Common myeloid progenitor, CD34-positive (primary cell): ENCODE measurements at regions not wholly inside any gene's neighbourhood (a gene's known extent, or its start where the extent isn't known, plus 50 kb on each side); places are given as distances from the start of the nearest gene placed in this dataset.

ENCODE experiments used
- CTCF ChIA-PET: fragments of 350-600 bp; sonication (Branson Sonifier 250); formaldehyde crosslinking; loops from one replicate; lab custom pipeline; 2021; ENCODE audit warnings: antibody characterized with exemption; lab: Charles Lee
- POLR2A ChIA-PET: fragments of 350-600 bp; sonication (Branson Sonifier 250); formaldehyde crosslinking; loops from one replicate; lab custom pipeline; 2021; ENCODE audit warnings: antibody characterized with exemption; lab: Charles Lee
- DNase-seq, 3 donors: peaks; one replicate each; pipeline versions ENCODE4 v3.0.0 to v3.0.0-alpha.2; 2013
- H3K27ac ChIP-seq, 2 experiments: 1 replicate in 1 of 2; 2 replicates in 1 of 2; pipeline ENCODE4 v1.7.0; 2013; ENCODE audit warnings: inconsistent platforms in 2 of 2, low read length in 2 of 2, mild to moderate bottlenecking in 2 of 2, low read depth in 1 of 2, moderate library complexity in 1 of 2; ENCODE audit not compliant: severe bottlenecking in 2 of 2, insufficient read depth in 1 of 2, poor library complexity in 1 of 2
- H3K27me3 ChIP-seq, 5 experiments: replicated peaks in 2 of 5; 1 replicate in 3 of 5; 2 replicates in 2 of 5; pipeline versions ENCODE4 v1.6.1 to v1.7.0; 2013; ENCODE audit warnings: low read length in 4 of 5, mild to moderate bottlenecking in 2 of 5, moderate library complexity in 2 of 5, inconsistent platforms in 1 of 5; ENCODE audit not compliant: insufficient read depth in 5 of 5, control insufficient read depth in 4 of 5
- H3K36me3 ChIP-seq, 4 experiments: 1 replicate in 2 of 4; 2 replicates in 2 of 4; pipeline versions ENCODE4 v1.6.1 to v1.7.0; 2013; ENCODE audit warnings: low read length in 3 of 4, control low read depth in 1 of 4, mild to moderate bottlenecking in 1 of 4; ENCODE audit not compliant: control insufficient read depth in 4 of 4, insufficient read depth in 4 of 4
- H3K4me1 ChIP-seq, 4 experiments: 1 replicate in 3 of 4; 2 replicates in 1 of 4; pipeline versions ENCODE4 v1.6.1 to v1.7.1; 2013; ENCODE audit warnings: low read length in 3 of 4, mild to moderate bottlenecking in 3 of 4, control low read depth in 1 of 4, inconsistent platforms in 1 of 4, moderate library complexity in 1 of 4; ENCODE audit not compliant: control insufficient read depth in 4 of 4, insufficient read depth in 4 of 4; ENCODE audit errors: control extremely low read depth in 1 of 4
- H3K4me3 ChIP-seq, 7 experiments: 1 replicate in 4 of 7; 2 replicates in 3 of 7; pipeline versions ENCODE4 v1.5.1 to v1.7.0; 2013; ENCODE audit warnings: mild to moderate bottlenecking in 7 of 7, low read length in 6 of 7, moderate library complexity in 6 of 7, inconsistent platforms in 2 of 7, low read depth in 2 of 7, control low read depth in 1 of 7; ENCODE audit not compliant: insufficient read depth in 4 of 7, control insufficient read depth in 1 of 7; ENCODE audit errors: extremely low read depth in 1 of 7
- H3K9me3 ChIP-seq, 5 experiments: 1 replicate in 4 of 5; 2 replicates in 1 of 5; pipeline versions ENCODE4 v1.6.1 to v1.7.1; 2013; ENCODE audit warnings: low read length in 4 of 5, mild to moderate bottlenecking in 2 of 5, inconsistent platforms in 1 of 5, low read depth in 1 of 5, moderate library complexity in 1 of 5; ENCODE audit not compliant: control insufficient read depth in 4 of 5, insufficient read depth in 2 of 5; ENCODE audit errors: control extremely low read depth in 1 of 5
- WGBS: methylation state at CpG from one replicate; pipeline ENCODE4 v1.1.5; 2013; ENCODE audit not compliant: insufficient coverage; 5-methylcytosine and 5-hydroxymethylcytosine counted together

GRCh38 chr12:104890476-104891096, 67.5 kb downstream of the SLC41A2 start:
- CTCF ChIA-PET: no interaction called here

DNA sequence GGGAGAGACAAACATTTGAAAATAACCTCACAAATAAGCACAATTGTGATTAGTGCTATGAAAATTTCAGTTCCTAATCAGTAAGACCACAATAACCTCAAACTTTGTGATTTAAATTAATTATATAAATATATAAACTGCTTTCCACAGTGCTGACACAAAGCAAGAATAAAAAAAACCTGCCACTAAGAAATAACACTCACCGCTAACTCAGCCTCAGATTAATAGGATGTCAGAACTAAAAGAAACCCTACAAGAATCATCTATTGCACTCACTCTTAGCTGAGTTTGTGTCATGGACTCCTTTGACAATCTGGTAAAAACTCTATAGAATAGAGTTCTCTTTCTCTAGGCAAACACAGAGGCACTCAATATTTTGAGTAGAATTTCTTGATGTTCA, 68.4 kb downstream of the SLC41A2 start:
- H3K27ac ChIP-seq: no peak overlapping the region
- POLR2A ChIA-PET: no interaction called here
- no peaks in the 10 kb centered on the region for H3K27me3 ChIP-seq
- DNase-seq: no peak
- H3K9me3 ChIP-seq: no peaks in the 10 kb centered on the region
- CTCF ChIA-PET: no interaction called here
- no peaks in the 10 kb centered on the region for H3K4me1 ChIP-seq
- no peak overlapping the region for H3K4me3 ChIP-seq
- no peaks in the 10 kb centered on the region for H3K36me3 ChIP-seq
- WGBS: no CpG with 5 or more reads among the region's 1 CpG

More at GRCh38 chr12:104890476-104891096, 67.5 kb downstream of the SLC41A2 start:
- Histone ChIP-seq H3K36me3 (no peaks in the 10 kb centered on the region), H3K27ac (no peak overlapping the region), H3K4me3 (no peak overlapping the region), H3K27me3 (no peaks in the 10 kb centered on the region), H3K4me1 (no peaks in the 10 kb centered on the region), H3K9me3 (no peaks in the 10 kb centered on the region)
- WGBS: 92% methylated on average over 3 of the region's 5 CpGs
- POLR2A ChIA-PET: no interaction called here
- peak in 2 of 3 donors; percentile 5 to 14 for DNase-seq

DNA sequence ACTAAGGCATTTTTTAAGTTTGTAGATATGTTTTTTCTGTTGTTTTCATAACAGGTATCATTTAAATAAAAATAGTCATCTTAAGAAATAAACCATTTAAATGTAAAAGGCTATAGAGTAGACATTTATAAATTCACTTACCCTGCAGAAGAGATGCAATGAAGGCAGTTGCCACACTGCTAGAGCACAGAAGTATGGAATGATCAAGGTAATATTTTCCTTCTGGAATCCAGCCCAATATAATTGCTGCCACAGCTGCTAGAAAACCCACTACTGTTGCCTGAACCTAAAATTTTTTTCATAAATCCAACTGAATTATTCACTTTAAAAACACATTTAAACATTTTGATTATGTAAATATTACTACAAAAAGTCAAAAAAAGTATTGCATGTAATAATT, 69.2 kb downstream of the SLC41A2 start:
- Histone ChIP-seq H3K27ac (no peak overlapping the region), H3K4me1 (no peaks in the 10 kb centered on the region), H3K36me3 (no peaks in the 10 kb centered on the region), H3K27me3 (no peaks in the 10 kb centered on the region), H3K4me3 (no peak overlapping the region), H3K9me3 (peaks cover 0 to 2% (median 0%) of the 10 kb centered on the region in 5 experiments)
- POLR2A ChIA-PET: no interaction called here
- DNase-seq: no peak
- CTCF ChIA-PET: interaction anchor here (1.0 to 1.1 kb wide), 2 partner anchors 11 to 516 kb away, joined by 3 read pairs; no protein-coding TSS in a partner anchor

DNA sequence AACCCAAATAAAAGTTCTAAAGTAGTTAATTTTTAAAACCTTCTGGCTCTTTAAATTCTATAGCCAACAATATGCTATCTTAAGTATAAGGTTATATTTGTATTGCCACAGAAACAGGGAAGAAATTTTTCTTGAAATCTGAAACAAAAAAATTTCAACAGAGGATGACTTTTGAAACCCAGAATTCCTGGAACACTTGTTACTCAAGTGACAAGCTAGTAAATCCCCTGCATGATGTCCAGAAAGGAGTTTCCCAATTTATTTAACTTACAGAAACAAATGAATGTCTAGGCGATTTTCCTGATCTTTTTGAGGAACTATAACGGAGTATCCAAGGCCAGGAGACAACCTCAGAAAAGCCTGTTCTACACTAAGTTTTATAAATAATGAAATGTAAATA, 69.6 kb downstream of the SLC41A2 start:
- H3K27me3 ChIP-seq: no peaks in the 10 kb centered on the region
- H3K9me3 ChIP-seq: peaks cover 0 to 2% (median 0%) of the 10 kb centered on the region in 5 experiments
- CTCF ChIA-PET: interaction anchor here (1.0 to 1.1 kb wide), 2 partner anchors 11 to 516 kb away, joined by 3 read pairs; no protein-coding TSS in a partner anchor
- H3K27ac ChIP-seq: no peak overlapping the region
- no peaks in the 10 kb centered on the region for H3K4me1 ChIP-seq
- DNase-seq: no peak
- WGBS: no CpG with 5 or more reads among the region's 2 CpGs
- no peak overlapping the region for H3K4me3 ChIP-seq
- POLR2A ChIA-PET: no interaction called here
- H3K36me3 ChIP-seq: no peaks in the 10 kb centered on the region

- H3K36me3 ChIP-seq: no peaks in the 10 kb centered on the region
- no CpG with 5 or more reads among the region's 2 CpGs for WGBS
- POLR2A ChIA-PET: interaction anchor here (0.6 kb wide), 1 partner anchor 83 kb away, joined by 3 read pairs; no protein-coding TSS in a partner anchor
- no peaks in the 10 kb centered on the region for H3K4me1 ChIP-seq
- H3K27me3 ChIP-seq: no peaks in the 10 kb centered on the region
- no peak overlapping the region for H3K4me3 ChIP-seq
- CTCF ChIA-PET: interaction anchor here (1.0 to 1.4 kb wide), 3 partner anchors 10 to 504 kb away, joined by 3 to 4 read pairs (median 4); no protein-coding TSS in a partner anchor
- peaks cover 0 to 2% (median 0%) of the 10 kb centered on the region in 5 experiments for H3K9me3 ChIP-seq
- H3K27ac ChIP-seq: no peak overlapping the region
- DNase-seq: no peak
These were observed 70.6 kb downstream of the SLC41A2 start for GRCh38 chr12:104887452-104887851.

DNA sequence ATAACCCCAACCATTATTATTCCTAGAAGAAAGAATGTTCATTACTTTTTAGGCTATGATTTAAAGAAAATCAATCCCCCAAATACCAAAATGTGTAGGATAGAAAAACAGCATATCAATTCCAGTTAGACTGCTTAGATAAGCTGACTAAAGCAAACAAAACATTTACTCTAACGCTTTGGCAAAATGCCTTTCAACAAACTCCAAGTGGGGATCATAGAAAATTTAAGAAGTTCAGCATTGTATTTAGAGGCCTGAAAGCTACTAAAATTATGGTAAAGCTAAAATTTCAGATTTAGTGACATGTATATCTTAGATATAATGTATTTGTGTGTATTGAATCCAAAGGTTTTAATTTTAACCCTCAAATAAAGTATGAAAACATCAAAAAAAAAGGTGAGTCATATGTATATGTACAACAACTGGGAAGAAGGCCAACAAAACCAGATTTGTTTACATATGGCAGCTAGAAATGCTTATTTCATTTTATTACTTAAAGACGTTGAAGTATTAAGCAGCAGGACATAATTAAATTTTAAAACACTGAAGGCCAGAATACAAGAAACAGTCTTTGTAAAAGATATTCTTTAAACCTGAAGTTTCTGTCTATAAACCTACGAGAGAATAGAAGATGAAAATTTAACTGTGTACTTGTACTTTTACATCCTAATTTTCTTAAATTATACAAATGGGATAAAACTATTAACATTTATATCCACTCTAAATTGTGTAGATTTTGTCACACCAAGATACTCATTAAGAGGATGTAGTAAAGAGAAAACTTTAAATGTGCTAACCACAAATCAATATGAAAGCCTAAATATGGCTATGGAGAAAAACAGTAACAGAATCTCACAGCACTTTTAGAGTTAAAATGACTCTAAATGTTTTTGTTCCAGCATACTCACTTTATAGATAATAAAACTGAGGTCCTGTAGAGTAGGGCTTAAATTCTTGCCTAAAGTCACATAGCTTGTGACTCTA, 71.4 kb downstream of the SLC41A2 start:
- DNase-seq: no peak
- no CpG with 5 or more reads among the region's 3 CpGs for WGBS
- ChIA-PET POLR2A (no interaction called here), CTCF (interaction anchor here (1.0 to 1.4 kb wide), 2 partner anchors 15 to 504 kb away, joined by 4 read pairs; no protein-coding TSS in a partner anchor)
- Histone ChIP-seq H3K9me3 (peaks cover 0 to 2% (median 0%) of the 10 kb centered on the region in 5 experiments), H3K4me3 (no peak overlapping the region), H3K4me1 (no peaks in the 10 kb centered on the region), H3K36me3 (no peaks in the 10 kb centered on the region), H3K27ac (no peak overlapping the region), H3K27me3 (no peaks in the 10 kb centered on the region)
